Panc1 (cell line): ENCODE measurements at regions not wholly inside any gene's neighbourhood (a gene's known extent, or its start where the extent isn't known, plus 50 kb on each side); places are given as distances from the start of the nearest gene placed in this dataset.

ENCODE experiments used
- CTCF ChIP-seq: fragments of 450-650 bp; IDR thresholded peaks from 2 replicates; pipeline ENCODE4 v1.5.1; 2017; ENCODE audit warnings: mild to moderate bottlenecking
- POLR2AphosphoS5 ChIP-seq: IDR thresholded peaks from 2 replicates; pipeline ENCODE4 v1.6.1; 2012; ENCODE audit warnings: mild to moderate bottlenecking, low read depth, low read length, moderate library complexity
- REST ChIP-seq, 2 experiments: IDR thresholded peaks; 2 replicates each; pipeline ENCODE4 v1.6.1; 2011 to 2012; ENCODE audit warnings: low read depth in 2 of 2, control low read depth in 1 of 2, low read length in 1 of 2, mild to moderate bottlenecking in 1 of 2, moderate library complexity in 1 of 2; ENCODE audit not compliant: insufficient read depth in 1 of 2
- SIN3A ChIP-seq: IDR thresholded peaks from 2 replicates; pipeline ENCODE4 v1.6.1; 2012; ENCODE audit warnings: low read depth, mild to moderate bottlenecking, low read length, moderate library complexity, borderline replicate concordance; ENCODE audit not compliant: insufficient read depth

GRCh38 chr5:150960791-150961396 lies 56.1 kb upstream of the ZNF300 start:
- TF ChIP-seq CTCF = no peak
- TF ChIP-seq POLR2AphosphoS5 = no peak
- no peak for TF ChIP-seq REST (IDR thresholded peaks at IDR 0.05; ENCODE audit: insufficient read depth in 1 of 2, low read depth in 2 of 2, low read length in 1 of 2)
- no peak for TF ChIP-seq SIN3A
